K562 (cell line): ENCODE measurements at regions not wholly inside any gene's neighbourhood (a gene's known extent, or its start where the extent isn't known, plus 50 kb on each side); places are given as distances from the start of the nearest gene placed in this dataset.

Experiments used
- ATAC-seq: fragments of 200-7000 bp; cut with Tn5 transposase; 3 replicates; pipeline ENCODE4 v1.9.1; 2020; ENCODE audit warnings: moderate library complexity
- BruUV-seq: library from RNA; stranded (reverse); fragments of 400-500 nt; replicated peaks from 2 replicates; lab custom pipeline; 2021; lab: Mats Ljungman, UMichigan
- CTCF ChIA-PET: fragments of 300-600 bp; formaldehyde crosslinking; extraction: SDS; loops from one replicate; lab custom pipeline; 2021; ENCODE audit warnings: low intra/inter-chr PET ratio; lab: Yijun Ruan, JAX
- POLR2A ChIA-PET: fragments of 300-600, 350-650 bp; sonication (Branson Sonifier 250); formaldehyde crosslinking; extraction: SDS; loops from one replicate; lab custom pipeline; 2021; ENCODE audit warnings: antibody characterized with exemption, inconsistent platforms; lab: Yijun Ruan, JAX
- DNase-seq, 4 experiments: peaks; one replicate each; pipeline versions ENCODE4 v3.0.0 to v3.0.0-alpha.2; 2011 to 2018; ENCODE audit warnings: low spot score in 3 of 4, mixed read lengths in 3 of 4; ENCODE audit errors: extremely low read depth in 1 of 4
- FAIRE-seq: peaks from 2 replicates; lab custom pipeline; 2011; peaks lifted over from hg19 to GRCh38; lab: Jason Lieb, UNC
- H2AFZ ChIP-seq: 2 replicates; pipeline ENCODE4 v1.6.0; 2011; ENCODE audit warnings: low read depth, low read length, control low read depth, inconsistent platforms
- H3K27ac ChIP-seq: fragments of 200-600 bp; 3 replicates; pipeline ENCODE4 v1.8.0; 2011; ENCODE audit warnings: low read depth, mild to moderate bottlenecking, control low read depth, inconsistent platforms, low read length, moderate library complexity, mixed read lengths; ENCODE audit errors: extremely low read depth
- H3K27me3 ChIP-seq, 2 experiments: fragments of 300-600 bp in 1 of 2; 2 replicates in 1 of 2; 3 replicates in 1 of 2; pipeline versions ENCODE4 v1.6.0 to v1.8.0; 2011; ENCODE audit warnings: inconsistent platforms in 2 of 2, low read length in 2 of 2, mild to moderate bottlenecking in 1 of 2, mixed read lengths in 1 of 2, moderate library complexity in 1 of 2; ENCODE audit not compliant: control insufficient read depth in 2 of 2, insufficient read depth in 2 of 2
- H3K36me3 ChIP-seq: fragments of 300-600 bp; 3 replicates; pipeline ENCODE4 v1.8.0; 2011; ENCODE audit warnings: mild to moderate bottlenecking, low read length, inconsistent platforms; ENCODE audit not compliant: control insufficient read depth, insufficient read depth
- H3K4me1 ChIP-seq, 2 experiments: fragments of 200-600 bp in 1 of 2; replicated peaks in 1 of 2; 2 replicates in 1 of 2; 3 replicates in 1 of 2; pipeline versions ENCODE4 v1.5.1 to v1.8.0; 2011; ENCODE audit warnings: inconsistent platforms in 2 of 2, low read length in 2 of 2, mild to moderate bottlenecking in 1 of 2, mixed read lengths in 1 of 2, moderate library complexity in 1 of 2; ENCODE audit not compliant: control insufficient read depth in 2 of 2, insufficient read depth in 2 of 2
- H3K4me2 ChIP-seq: 2 replicates; pipeline ENCODE4 v1.6.1; 2011; ENCODE audit warnings: low read length, control low read depth, inconsistent platforms, mixed read lengths; ENCODE audit not compliant: insufficient read depth
- H3K4me3 ChIP-seq: fragments of 200-600 bp; sonication (generic), shearing (Covaris generic); 2 replicates; pipeline ENCODE4 v1.5.1; 2016; ENCODE audit warnings: control low read depth, inconsistent platforms
- H3K79me2 ChIP-seq: fragments of 200-600 bp; 3 replicates; pipeline ENCODE4 v1.8.0; 2011; ENCODE audit warnings: low read length, inconsistent platforms; ENCODE audit not compliant: control insufficient read depth, insufficient read depth
- H3K9ac ChIP-seq, 2 experiments: 2 replicates each; pipeline versions ENCODE4 v1.6.0 to v1.6.1; 2011; ENCODE audit warnings: low read depth in 2 of 2, low read length in 2 of 2, control low read depth in 1 of 2, inconsistent platforms in 1 of 2, mild to moderate bottlenecking in 1 of 2, mixed read lengths in 1 of 2; ENCODE audit not compliant: insufficient read depth in 1 of 2
- H3K9me1 ChIP-seq: one replicate; pipeline ENCODE4 v1.6.0; 2011; ENCODE audit warnings: inconsistent platforms, mild to moderate bottlenecking, low read length, moderate library complexity; ENCODE audit not compliant: control insufficient read depth, insufficient read depth
- H3K9me3 ChIP-seq: replicated peaks from 2 replicates; pipeline ENCODE4 v1.5.1; 2011; ENCODE audit warnings: low read depth, low read length, inconsistent platforms; ENCODE audit not compliant: control insufficient read depth, insufficient read depth
- H4K20me1 ChIP-seq: replicated peaks from 2 replicates; pipeline ENCODE4 v1.6.1; 2011; ENCODE audit warnings: low read length, inconsistent platforms, mixed read lengths; ENCODE audit not compliant: control insufficient read depth, insufficient read depth
- CSDE1 ChIP-seq, 2 experiments: fragments of 450-650 bp; IDR thresholded peaks; 2 replicates each; pipeline ENCODE4 v1.6.1; 2016; ENCODE audit warnings: mild to moderate bottlenecking in 1 of 2
- CTCF ChIP-seq, 3 experiments: IDR thresholded peaks in 2 of 3; conservative IDR thresholded peaks in 1 of 3; 2 replicates each; pipeline ENCODE4 v1.5.1; 2011 to 2012; ENCODE audit warnings: low read length in 3 of 3, mild to moderate bottlenecking in 3 of 3, control low read depth in 2 of 3, improper control_type of control experiment in 1 of 3, inconsistent platforms in 1 of 3, low read depth in 1 of 3, mixed read lengths in 1 of 3, moderate library complexity in 1 of 3; ENCODE audit not compliant: insufficient read depth in 2 of 3
- HNRNPK ChIP-seq: fragments of 200-400 bp; formaldehyde crosslinking; IDR thresholded peaks from one replicate; pipeline ENCODE4 v1.6.1; 2018; ENCODE audit warnings: mild to moderate bottlenecking, low read depth, low read length; ENCODE audit not compliant: poor library complexity, severe bottlenecking
- MEF2A ChIP-seq: IDR thresholded peaks from 2 replicates; pipeline ENCODE4 v1.6.1; 2011; ENCODE audit warnings: low read depth, mild to moderate bottlenecking, low read length, moderate library complexity; ENCODE audit not compliant: control insufficient read depth
- PATZ1 ChIP-seq: fragments of 250-450 bp; sonication (Bioruptor Pico); IDR thresholded peaks from 2 replicates; pipeline ENCODE4 v1.5.0; 2020; ENCODE audit warnings: mild to moderate bottlenecking, borderline replicate concordance
- PRMT5 ChIP-seq: sonication (generic); formaldehyde crosslinking; IDR thresholded peaks from 2 replicates; pipeline ENCODE4 v1.5.0; 2020; ENCODE audit warnings: missing genetic modification reagents
- SOX6 ChIP-seq: fragments of 450-650 bp; IDR thresholded peaks from 2 replicates; pipeline ENCODE4 v1.6.1; 2014; ENCODE audit warnings: mild to moderate bottlenecking
- ZC3H4 ChIP-seq: sonication (generic); formaldehyde crosslinking; IDR thresholded peaks from 2 replicates; pipeline ENCODE4 v1.9.0; 2021; ENCODE audit warnings: missing genetic modification reagents, borderline replicate concordance
- ZNF444 ChIP-seq: fragments of 250-450 bp; sonication (Bioruptor Pico); IDR thresholded peaks from 2 replicates; pipeline ENCODE4 v1.4.0; 2020; ENCODE audit warnings: mild to moderate bottlenecking, moderate library complexity
- WGBS: fragments of 100-300 bp; shearing (Covaris generic); methylation state at CpG from one replicate; pipeline ENCODE4 v1.1.6; 2016; ENCODE audit warnings: low coverage, mixed read lengths; ENCODE audit not compliant: insufficient coverage; ENCODE audit errors: missing lambda C conversion rate; 5-methylcytosine and 5-hydroxymethylcytosine counted together
- in situ Hi-C: fragments of 300-500 bp; cut with MboI; formaldehyde crosslinking; loops from 4 replicates; pipeline ENCODE4 v1.15.0; 2018; ENCODE audit warnings: inconsistent platforms, mixed read lengths
- intact Hi-C: fragments of 100-400 bp; cut with micrococcal nuclease; formaldehyde crosslinking; loops from 2 replicates; pipeline ENCODE4 v1.14.2; 2022

- Histone ChIP-seq H3K4me3 (no peak overlapping the region), H3K27ac (no peak overlapping the region), H3K4me2 (no peak overlapping the region), H2AFZ (no peak overlapping the region), H4K20me1 (no peaks in the 10 kb centered on the region), H3K79me2 (no peaks in the 10 kb centered on the region), H3K9me3 (no peaks in the 10 kb centered on the region), H3K4me1 (no peaks in the 10 kb centered on the region), H3K9me1 (no peaks in the 10 kb centered on the region), H3K9ac (no peak overlapping the region), H3K36me3 (no peaks in the 10 kb centered on the region), H3K27me3 (no peaks in the 10 kb centered on the region)
- no peak for TF ChIP-seq ZNF444 (CRISPR knock-in tag)
- no peak for TF ChIP-seq CTCF (IDR thresholded peaks at IDR 0.05 in 2 of 3, conservative IDR thresholded peaks at IDR 0.05 in 1 of 3; ENCODE audit: insufficient read depth in 2 of 3, low read depth in 1 of 3, low read length in 3 of 3)
- no peak for TF ChIP-seq ZC3H4
- TF ChIP-seq MEF2A: no peak
- TF ChIP-seq HNRNPK: no peak
- TF ChIP-seq CSDE1 (IDR thresholded peaks at IDR 0.05): no peak
- no peak for TF ChIP-seq SOX6
- no peak for TF ChIP-seq PRMT5 (CRISPR knock-in tag)
- TF ChIP-seq PATZ1 (CRISPR knock-in tag): no peak
- BruUV-seq: no TSS peak
- WGBS: 37% methylated on average over 4 of the region's 4 CpGs
- ChIA-PET POLR2A (interaction anchor here (1.2 to 1.7 kb wide), 2 partner anchors 8 to 18 kb away, joined by 3 to 4 read pairs; no protein-coding TSS in a partner anchor), CTCF (no interaction called here)
- ATAC-seq (no peak), DNase-seq (no peak), FAIRE-seq (no peak)
- intact Hi-C loops (no loop called here), in situ Hi-C loops (no loop called here)
These were observed 90.5 kb upstream of the TOMM7 start for GRCh38 chr7:22913158-22913557.
